Neural cell (in vitro differentiated cells): ENCODE measurements at regions not wholly inside any gene's neighbourhood (a gene's known extent, or its start where the extent isn't known, plus 50 kb on each side); places are given as distances from the start of the nearest gene placed in this dataset.

Source experiments
- H2AFZ ChIP-seq: fragments of 200-600, 300-800 bp; sonication (generic), shearing (Covaris generic); 2 replicates; pipeline ENCODE4 v1.6.0; 2014; ENCODE audit warnings: low read depth, mild to moderate bottlenecking, antibody characterized with exemption, low read length, moderate library complexity
- H3F3A ChIP-seq: fragments of 200-600 bp; shearing (Covaris generic); 2 replicates; pipeline ENCODE4 v1.6.1; 2016; ENCODE audit warnings: mild to moderate bottlenecking, moderate library complexity, mixed read lengths, antibody characterized with exemption, low read length; ENCODE audit not compliant: insufficient read depth, poor library complexity, severe bottlenecking
- H3K27ac ChIP-seq: fragments of 200-600, 300-800 bp; sonication (generic), shearing (Covaris generic); 2 replicates; pipeline ENCODE4 v1.5.1; 2014; ENCODE audit warnings: mild to moderate bottlenecking, low read length, moderate library complexity
- H3K27me3 ChIP-seq: fragments of 300-800, 200-600 bp; sonication (generic), shearing (Covaris generic); 2 replicates; pipeline ENCODE4 v1.6.0; 2014; ENCODE audit warnings: mild to moderate bottlenecking, low read depth, low read length, moderate library complexity; ENCODE audit not compliant: insufficient read depth
- H3K36me3 ChIP-seq: fragments of 300-800, 200-600 bp; sonication (generic), shearing (Covaris generic); 2 replicates; pipeline ENCODE4 v1.5.1; 2014; ENCODE audit warnings: mild to moderate bottlenecking, antibody characterized with exemption, low read length, moderate library complexity; ENCODE audit not compliant: insufficient read depth
- H3K4me2 ChIP-seq: fragments of 300-800, 200-600 bp; sonication (generic), shearing (Covaris generic); 2 replicates; pipeline ENCODE4 v1.6.0; 2014; ENCODE audit warnings: mild to moderate bottlenecking, low read length
- H3K4me3 ChIP-seq: fragments of 300-800, 200-600 bp; sonication (generic), shearing (Covaris generic); 2 replicates; pipeline ENCODE4 v1.5.1; 2014; ENCODE audit warnings: mild to moderate bottlenecking, low read length, moderate library complexity
- H3K79me2 ChIP-seq: fragments of 200-600 bp; shearing (Covaris generic); replicated peaks from 2 replicates; pipeline ENCODE4 v1.6.0; 2014; ENCODE audit warnings: mild to moderate bottlenecking, low read length, moderate library complexity; ENCODE audit not compliant: insufficient read depth
- H3K9ac ChIP-seq: fragments of 300-800, 200-600 bp; sonication (generic), shearing (Covaris generic); 2 replicates; pipeline ENCODE4 v1.6.1; 2016; ENCODE audit warnings: mild to moderate bottlenecking, low read length, mixed read lengths
- H3K9me2 ChIP-seq: fragments of 200-600 bp; shearing (Covaris generic); 2 replicates; pipeline ENCODE4 v1.6.1; 2016; ENCODE audit warnings: mild to moderate bottlenecking, low read length, mixed read lengths; ENCODE audit not compliant: insufficient read depth
- H3K9me3 ChIP-seq: fragments of 200-600, 300-800 bp; sonication (generic), shearing (Covaris generic); 2 replicates; pipeline ENCODE4 v1.6.1; 2016; ENCODE audit warnings: mild to moderate bottlenecking, mixed run types, low read length, moderate library complexity, mixed read lengths
- H4K20me1 ChIP-seq: fragments of 200-600 bp; shearing (Covaris generic); 2 replicates; pipeline ENCODE4 v1.6.1; 2016; ENCODE audit warnings: mild to moderate bottlenecking, mixed run types; ENCODE audit not compliant: insufficient read depth
- EP300 ChIP-seq: fragments of 450-650 bp; conservative IDR thresholded peaks from 2 replicates; pipeline ENCODE4 v1.6.1; 2014; ENCODE audit warnings: antibody characterized with exemption, mild to moderate bottlenecking, moderate library complexity; ENCODE audit not compliant: poor library complexity, severe bottlenecking
- EZH2 ChIP-seq: fragments of 200-600, 300-800 bp; shearing (Covaris generic), sonication (generic); IDR thresholded peaks from 2 replicates; pipeline ENCODE4 v1.6.1; 2014; ENCODE audit warnings: antibody characterized with exemption, low read length, borderline replicate concordance, mild to moderate bottlenecking; ENCODE audit not compliant: insufficient read depth, poor library complexity, severe bottlenecking
- MXI1 ChIP-seq: fragments of 450-650 bp; conservative IDR thresholded peaks from 2 replicates; pipeline ENCODE4 v1.6.1; 2014; ENCODE audit warnings: antibody characterized with exemption, mild to moderate bottlenecking; ENCODE audit not compliant: poor library complexity, severe bottlenecking
- POLR2AphosphoS5 ChIP-seq: IDR thresholded peaks from 2 replicates; pipeline ENCODE4 v1.6.1; 2012
- RAD21 ChIP-seq: fragments of 450-650 bp; conservative IDR thresholded peaks from 2 replicates; pipeline ENCODE4 v1.6.1; 2014; ENCODE audit warnings: antibody characterized with exemption, mild to moderate bottlenecking, moderate library complexity
- REST ChIP-seq: IDR thresholded peaks from 2 replicates; pipeline ENCODE4 v1.6.1; 2012; ENCODE audit warnings: borderline replicate concordance
- SMC3 ChIP-seq: fragments of 450-650 bp; conservative IDR thresholded peaks from 2 replicates; pipeline ENCODE4 v1.6.1; 2014; ENCODE audit warnings: antibody characterized with exemption, mild to moderate bottlenecking, moderate library complexity; ENCODE audit not compliant: poor library complexity
- TAF1 ChIP-seq: IDR thresholded peaks from 2 replicates; pipeline ENCODE4 v1.6.1; 2012; ENCODE audit warnings: low read depth
- TF ChIP-seq, protein P1 (sequence below): fragments of 450-650 bp; IDR thresholded peaks from 2 replicates; pipeline ENCODE4 v1.5.1; 2014; ENCODE audit warnings: antibody characterized with exemption, mild to moderate bottlenecking, moderate library complexity; ENCODE audit not compliant: poor library complexity, severe bottlenecking

GRCh38 chr6:135617222-135617621 is 119.7 kb upstream of the AHI1 start:
- Histone ChIP-seq H3K27ac (no peak overlapping the region), H3K79me2 (no peaks in the 10 kb centered on the region), H2AFZ (no peak overlapping the region), H3K4me3 (no peak overlapping the region), H3K36me3 (no peaks in the 10 kb centered on the region), H3K4me2 (no peak overlapping the region), H3F3A (no peaks in the 10 kb centered on the region), H3K9me3 (no peaks in the 10 kb centered on the region), H4K20me1 (no peaks in the 10 kb centered on the region), H3K27me3 (no peaks in the 10 kb centered on the region), H3K9ac (no peak overlapping the region), H3K9me2 (no peaks in the 10 kb centered on the region)
- TF ChIP-seq TAF1 (no peak), RAD21 (no peak), MXI1 (no peak), EP300 (no peak), REST (no peak), SMC3 (no peak), POLR2AphosphoS5 (no peak)

- H3K9me2 ChIP-seq: no peaks in the 10 kb centered on the region
- H3K4me2 ChIP-seq: no peak overlapping the region
- no peak overlapping the region for H3K9ac ChIP-seq
- no peak overlapping the region for H2AFZ ChIP-seq
- H4K20me1 ChIP-seq: no peaks in the 10 kb centered on the region
- H3K36me3 ChIP-seq: no peaks in the 10 kb centered on the region
- H3K27ac ChIP-seq: no peak overlapping the region
- no peaks in the 10 kb centered on the region for H3K27me3 ChIP-seq
- H3F3A ChIP-seq: no peaks in the 10 kb centered on the region
- TF ChIP-seq POLR2AphosphoS5: no peak
- no peak for TF ChIP-seq EZH2
- no peak for TF ChIP-seq EP300
- no peak for TF ChIP-seq SMC3
- TF ChIP-seq RAD21: no peak
- TF ChIP-seq, protein P1, sequence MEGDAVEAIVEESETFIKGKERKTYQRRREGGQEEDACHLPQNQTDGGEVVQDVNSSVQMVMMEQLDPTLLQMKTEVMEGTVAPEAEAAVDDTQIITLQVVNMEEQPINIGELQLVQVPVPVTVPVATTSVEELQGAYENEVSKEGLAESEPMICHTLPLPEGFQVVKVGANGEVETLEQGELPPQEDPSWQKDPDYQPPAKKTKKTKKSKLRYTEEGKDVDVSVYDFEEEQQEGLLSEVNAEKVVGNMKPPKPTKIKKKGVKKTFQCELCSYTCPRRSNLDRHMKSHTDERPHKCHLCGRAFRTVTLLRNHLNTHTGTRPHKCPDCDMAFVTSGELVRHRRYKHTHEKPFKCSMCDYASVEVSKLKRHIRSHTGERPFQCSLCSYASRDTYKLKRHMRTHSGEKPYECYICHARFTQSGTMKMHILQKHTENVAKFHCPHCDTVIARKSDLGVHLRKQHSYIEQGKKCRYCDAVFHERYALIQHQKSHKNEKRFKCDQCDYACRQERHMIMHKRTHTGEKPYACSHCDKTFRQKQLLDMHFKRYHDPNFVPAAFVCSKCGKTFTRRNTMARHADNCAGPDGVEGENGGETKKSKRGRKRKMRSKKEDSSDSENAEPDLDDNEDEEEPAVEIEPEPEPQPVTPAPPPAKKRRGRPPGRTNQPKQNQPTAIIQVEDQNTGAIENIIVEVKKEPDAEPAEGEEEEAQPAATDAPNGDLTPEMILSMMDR: no peak
- no peak overlapping the region for H3K4me3 ChIP-seq
- H3K9me3 ChIP-seq: no peaks in the 10 kb centered on the region
- no peaks in the 10 kb centered on the region for H3K79me2 ChIP-seq
These were observed 124.5 kb upstream of the AHI1 start for GRCh38 chr6:135622081-135622480.

GRCh38 chr6:135623979-135624378 is 126.4 kb upstream of the AHI1 start:
- Histone ChIP-seq H3K79me2 (no peaks in the 10 kb centered on the region), H3K9me3 (no peaks in the 10 kb centered on the region), H3K4me3 (no peak overlapping the region), H3K9ac (no peak overlapping the region), H4K20me1 (no peaks in the 10 kb centered on the region), H3F3A (no peaks in the 10 kb centered on the region), H2AFZ (no peak overlapping the region), H3K9me2 (no peaks in the 10 kb centered on the region), H3K27ac (no peak overlapping the region), H3K36me3 (no peaks in the 10 kb centered on the region), H3K27me3 (no peaks in the 10 kb centered on the region), H3K4me2 (no peak overlapping the region)
- TF ChIP-seq, protein P1: no peak
- no peak for TF ChIP-seq MXI1
